ENCODE measurements at regions not wholly inside any gene's neighbourhood (a gene's known extent, or its start where the extent isn't known, plus 50 kb on each side); places are given as distances from the start of the nearest gene placed in this dataset.
A peak's percentile ranks its signal among the peaks of the same experiment; 100 is the strongest.

DNA sequence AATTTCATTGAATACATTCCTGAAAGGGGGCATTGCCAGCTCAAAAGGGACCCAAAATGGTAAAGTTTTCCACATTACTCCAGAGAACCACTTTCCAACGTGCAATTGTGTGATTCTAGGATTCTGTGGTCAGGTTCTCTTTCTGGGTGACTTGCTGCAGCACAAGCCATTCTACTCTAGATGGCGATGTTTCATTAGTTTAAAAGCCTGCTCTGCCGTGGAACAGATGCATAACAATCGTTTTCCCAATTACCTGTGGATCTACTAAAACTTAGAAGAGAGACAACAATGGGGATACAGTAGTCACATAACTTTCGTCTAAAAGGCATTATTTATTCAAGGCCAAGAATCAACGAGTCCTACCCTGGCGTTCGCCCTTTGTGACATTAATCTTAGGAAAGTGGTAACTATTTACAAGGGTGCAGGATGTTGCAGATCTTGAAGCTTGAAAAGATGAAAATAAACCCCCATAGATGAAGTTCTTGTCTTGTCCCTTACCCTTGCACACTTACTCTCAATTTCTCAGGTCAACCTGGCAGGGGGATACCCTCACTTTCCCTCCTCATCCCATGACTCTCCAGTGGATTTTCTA is 400.9 kb downstream of the SNAPC1 start:
- peak in 1 of 2 donors; percentile 50 for DNase-seq

DNA sequence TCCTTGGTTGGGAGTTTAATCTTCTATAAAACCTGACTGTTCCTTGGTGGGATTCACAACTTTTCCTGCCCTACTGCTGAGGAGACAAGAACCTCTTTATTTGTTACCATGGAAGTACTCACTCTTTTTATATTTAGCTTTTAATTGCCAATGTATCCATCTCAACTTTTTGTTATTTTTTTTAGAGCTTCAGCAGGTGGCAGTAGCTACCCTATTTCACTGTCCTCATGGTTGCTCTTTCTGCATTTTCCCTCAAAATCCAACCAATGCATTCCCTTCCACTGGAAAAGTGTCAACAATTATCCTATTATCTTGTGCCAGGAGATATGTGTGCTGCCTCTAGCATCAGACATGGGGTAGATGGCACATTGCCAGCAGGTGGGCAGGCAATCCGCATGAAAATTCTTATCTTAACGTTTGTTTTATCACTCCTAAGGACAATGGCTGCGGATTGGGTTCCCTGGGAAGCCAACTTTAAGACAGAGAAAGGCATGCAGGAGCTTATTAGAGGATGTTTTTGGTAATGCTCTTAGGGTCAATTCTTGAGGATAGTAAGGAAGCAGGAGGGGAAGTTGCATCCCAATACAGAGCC is 406.4 kb downstream of the SNAPC1 start:
- DNase-seq = no peak

DNA sequence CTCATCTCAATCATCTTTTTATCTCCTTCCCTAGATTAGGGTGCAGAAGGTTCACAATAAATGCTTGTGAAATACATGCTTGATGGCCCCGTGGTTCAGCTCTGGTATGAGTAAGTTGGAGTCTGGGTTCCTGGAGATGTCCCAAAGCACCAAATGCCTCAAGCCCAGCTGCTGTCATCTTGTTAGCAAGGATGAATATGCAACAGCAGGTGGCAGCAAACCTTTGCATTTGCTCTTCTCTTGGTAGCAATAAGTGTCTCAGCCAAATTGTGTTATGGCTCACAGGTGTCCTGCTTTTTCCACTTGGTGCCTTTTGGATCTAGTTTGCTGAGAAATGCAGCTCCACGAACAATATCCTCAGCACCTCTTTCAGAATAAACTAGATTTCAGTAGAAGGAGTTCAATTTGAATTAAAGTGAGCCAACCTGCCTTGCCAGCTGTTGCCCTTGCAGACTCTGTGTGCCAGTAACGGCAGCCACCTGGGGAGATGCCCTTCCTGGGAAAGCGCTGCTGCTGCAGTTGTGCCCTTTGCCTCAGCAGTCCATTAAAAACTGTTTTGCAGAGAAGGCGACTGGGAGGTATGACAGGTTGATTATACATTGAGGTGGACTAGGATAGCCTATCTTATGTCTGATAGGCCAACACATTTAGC is 417.3 kb downstream of the SNAPC1 start:
- DNase-seq = peak in 1 of 2 donors; percentile 65

DNA sequence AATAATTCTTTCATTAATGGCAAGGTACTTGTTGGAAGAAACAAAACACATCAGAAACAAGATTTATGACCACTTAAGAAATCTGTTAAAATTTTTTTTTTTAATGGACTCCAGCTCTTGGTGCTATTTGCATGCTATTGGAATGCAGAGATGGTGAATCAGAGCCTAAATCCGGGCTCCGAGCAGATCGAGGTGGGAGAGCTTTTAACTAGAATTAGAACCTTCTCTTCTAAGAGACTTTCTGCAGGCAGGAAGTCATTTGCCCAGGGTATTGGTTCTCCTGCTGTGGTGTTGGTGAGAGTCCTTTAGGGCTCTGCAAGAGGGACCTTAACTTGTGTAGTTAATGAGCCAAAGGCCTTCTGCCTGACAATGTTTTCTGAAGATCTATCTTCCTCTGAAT is 419.4 kb downstream of the SNAPC1 start:
- DNase-seq = no peak

DNA sequence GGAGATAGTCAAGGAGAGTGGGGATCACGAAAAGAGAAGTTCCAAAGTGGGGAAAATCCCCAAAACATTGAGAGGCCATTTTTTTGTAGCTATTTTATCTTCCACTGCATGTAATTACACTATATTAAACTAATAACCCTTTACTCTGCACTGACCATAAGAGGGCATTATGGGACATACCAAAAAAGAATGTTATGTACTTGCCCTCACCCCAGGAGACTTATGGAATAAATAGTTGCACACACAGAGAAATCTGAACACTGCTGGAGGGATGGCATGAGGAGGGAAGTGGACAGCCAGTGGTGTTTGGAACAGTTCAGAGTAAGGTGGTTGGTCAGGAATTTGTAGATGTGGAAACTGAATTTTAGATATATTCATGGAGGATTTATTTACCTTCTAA is 422.9 kb downstream of the SNAPC1 start:
- DNase-seq = no peak

DNA sequence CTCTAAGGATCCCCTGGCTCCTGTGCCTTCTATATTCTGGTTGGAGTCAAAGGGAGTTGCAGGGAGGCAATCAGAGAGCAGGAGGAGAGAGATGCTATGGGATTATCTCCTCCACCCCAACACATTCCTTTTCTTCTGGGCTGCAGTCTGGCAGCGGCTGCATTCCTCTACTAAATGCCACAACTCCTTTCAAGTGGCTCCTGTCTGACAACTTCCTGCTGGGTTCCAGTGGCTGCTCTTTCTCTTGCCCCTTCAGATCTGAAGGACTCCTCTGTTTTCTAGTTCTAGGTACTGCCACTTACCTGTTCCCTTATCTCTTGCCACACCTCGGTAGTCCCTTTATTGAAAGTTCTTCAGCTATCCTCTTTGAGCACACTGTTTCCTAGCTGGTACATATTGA is 425.0 kb downstream of the SNAPC1 start:
- DNase-seq = no peak

DNA sequence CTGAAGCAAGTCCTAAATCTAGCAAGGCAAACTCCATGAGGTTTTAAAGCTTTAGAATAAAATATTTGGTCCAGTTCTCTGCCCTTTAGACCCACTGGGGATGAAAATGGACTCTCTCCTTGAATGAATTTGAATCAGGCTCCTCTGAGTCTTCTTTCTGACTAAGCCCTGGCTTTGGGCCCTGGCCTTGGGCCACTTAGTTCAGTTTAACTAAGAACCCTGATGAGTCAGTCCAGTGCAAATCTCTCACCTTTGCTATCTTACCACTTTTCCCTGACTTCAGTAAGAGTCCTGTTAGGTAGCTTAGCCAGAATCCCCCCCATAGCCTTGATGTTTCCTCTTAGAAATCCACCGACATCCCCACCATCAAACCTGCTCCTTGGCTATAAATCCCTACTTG is 427.5 kb downstream of the SNAPC1 start:
- no peak for DNase-seq

DNA sequence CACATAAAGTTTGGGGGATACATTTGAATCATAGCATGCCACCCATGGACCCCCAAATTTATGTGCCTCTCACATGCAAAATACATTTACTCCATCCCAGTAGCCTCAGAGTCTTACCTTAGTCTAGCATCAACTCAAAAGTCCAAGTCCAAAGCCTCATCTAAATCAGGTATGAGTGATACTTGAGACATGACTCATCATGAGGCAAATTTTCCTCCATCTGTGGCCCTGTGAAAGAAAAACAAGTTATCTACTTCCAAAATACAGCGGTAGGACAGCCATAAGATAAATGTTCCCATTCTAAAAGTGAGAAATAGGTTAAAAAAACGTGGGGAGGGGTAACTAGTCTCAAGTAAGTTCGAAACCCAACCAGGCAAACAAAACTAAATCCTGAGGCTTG is 444.2 kb downstream of the SNAPC1 start:
- DNase-seq = no peak

DNA sequence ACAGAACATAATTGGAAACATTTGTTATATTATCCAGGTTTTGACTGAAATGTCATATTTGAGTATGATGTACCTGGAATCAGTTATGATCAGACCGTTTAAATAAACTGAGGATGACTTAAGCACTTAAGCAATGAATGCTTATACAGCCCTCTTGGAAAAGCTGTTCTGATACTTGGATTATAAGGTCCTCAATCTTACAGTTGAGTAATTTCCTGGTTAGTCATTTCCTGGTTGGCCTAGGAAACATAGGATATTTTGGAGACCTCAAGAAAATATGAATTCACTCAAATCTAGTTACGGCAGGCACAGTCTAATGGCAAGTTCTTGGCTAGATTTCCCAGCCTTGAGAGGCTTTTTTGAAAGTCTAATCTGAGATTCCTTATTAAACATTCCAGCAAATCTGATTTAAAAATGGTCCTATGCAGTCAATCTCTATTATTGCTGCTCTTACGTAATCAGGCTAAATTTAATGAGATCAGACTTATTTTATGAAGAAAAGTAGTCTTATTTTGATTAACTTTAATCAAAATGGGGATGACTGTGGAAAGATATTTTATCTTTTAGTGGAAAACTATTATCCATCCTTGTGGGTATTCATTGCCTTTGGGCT is 447.2 kb downstream of the SNAPC1 start:
- no peak for DNase-seq

DNA sequence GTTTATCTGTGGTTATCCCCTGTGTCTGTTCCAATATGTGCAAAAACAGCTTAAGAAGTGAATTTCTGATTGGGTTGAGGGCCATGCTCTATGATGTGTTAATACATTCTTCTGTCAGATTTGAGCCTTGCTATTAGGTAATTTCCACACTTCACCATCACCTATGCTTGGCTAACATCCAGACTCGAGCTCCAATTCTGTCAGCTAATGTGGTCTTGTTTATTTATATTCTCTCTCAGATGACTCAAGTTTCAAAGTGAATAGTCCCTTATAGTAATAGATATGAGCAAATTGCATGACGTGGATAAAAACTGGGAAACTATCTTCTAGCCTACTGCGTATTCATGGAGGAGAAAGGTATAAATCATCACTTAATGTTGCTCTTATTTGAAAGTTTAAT is 451.3 kb downstream of the SNAPC1 start:
- DNase-seq = no peak

DNA sequence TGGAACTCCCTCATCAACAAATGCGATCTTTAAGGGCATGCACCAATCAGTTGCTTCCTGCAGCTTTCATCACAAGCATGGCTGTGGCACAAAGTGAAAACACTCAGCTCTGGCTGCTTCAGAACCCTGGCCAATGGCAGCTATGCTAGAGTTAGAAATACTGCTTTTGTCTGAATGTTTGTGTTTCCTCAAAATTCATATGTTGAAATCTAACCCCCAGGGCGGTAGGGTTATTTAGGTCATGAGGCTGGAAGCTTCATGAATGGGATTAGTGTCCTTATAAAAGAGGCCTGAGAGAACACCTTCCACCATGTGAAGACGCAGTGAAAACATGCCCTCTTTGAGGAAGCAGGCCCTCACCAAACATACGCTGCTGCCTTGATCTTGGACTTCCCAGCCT is 453.9 kb downstream of the SNAPC1 start:
- no peak for DNase-seq

DNA sequence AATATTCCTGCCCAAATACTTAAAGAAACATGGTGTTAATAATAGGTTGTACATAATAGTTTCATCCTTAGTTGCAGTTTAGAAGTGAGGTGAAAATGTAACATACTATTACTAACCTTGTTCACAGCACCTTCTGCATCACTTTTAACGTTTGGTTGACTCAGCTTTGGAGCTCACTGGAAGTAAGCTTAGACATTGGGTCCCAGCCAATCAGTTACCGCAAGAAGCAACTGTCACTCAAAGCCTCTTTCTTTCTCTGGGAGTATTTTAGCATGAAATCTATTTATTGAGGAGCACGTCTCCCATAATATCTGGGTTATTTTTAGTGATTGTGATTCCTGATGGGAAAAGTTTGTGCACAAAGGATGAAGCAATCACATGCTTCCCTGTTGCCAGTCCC is 472.6 kb downstream of the SNAPC1 start:
- no peak for DNase-seq

DNA sequence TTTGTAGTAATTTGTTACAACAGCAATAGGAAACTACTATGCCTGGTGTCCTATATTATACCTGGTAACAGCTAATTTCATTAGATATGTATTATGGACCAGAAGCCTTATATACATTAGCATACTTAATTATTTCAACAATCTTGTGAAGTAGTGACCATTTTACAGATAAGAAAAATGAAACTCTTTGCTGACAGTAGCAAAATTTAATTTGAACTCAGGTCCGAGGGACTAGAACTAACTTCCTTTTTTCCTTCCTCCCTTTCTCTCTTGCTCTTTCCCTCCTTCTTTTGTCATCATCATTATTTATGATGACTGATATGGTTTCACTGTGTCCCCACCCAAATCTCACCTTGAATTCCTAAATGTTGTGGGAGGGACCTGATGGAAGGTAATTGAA is 482.0 kb downstream of the SNAPC1 start:
- DNase-seq = no peak

DNA sequence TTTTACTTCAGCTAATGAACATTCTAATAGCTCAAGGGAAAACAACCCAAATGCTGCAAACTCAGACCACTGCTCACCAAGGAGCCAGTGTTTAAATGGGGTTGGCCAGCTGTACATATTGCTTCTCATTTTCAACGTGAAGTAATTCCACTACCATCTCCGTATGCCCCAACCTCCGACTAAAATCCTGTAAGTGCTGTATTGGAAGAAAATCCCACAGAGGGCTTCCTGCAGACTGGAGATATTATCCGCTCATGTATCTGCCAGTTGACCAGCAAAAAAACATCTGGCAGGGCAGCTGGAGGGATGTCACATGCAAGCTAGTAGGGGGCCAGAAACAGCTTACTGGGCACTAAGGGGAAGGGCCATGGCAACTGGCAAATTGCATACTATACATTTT is 485.0 kb downstream of the SNAPC1 start:
- no peak for DNase-seq

DNA sequence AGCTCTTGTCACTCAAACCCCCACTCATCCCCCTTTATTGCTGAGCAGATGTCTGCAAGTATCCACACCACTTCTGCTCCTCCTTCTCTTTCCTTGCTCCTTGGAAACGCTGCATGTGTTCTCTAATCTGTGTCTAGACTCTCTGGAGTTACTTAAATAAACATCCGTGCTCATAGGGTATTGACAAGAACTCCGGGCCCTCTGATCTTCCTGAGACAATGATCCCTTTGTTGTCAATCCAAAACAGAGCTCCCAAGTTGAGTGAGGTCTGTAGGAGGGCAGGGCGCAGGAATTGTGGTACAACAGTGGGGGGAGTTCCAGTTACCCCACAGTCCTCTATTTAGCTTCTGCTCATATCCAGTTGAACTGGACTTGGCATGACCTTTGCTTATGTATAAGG is 489.0 kb downstream of the SNAPC1 start:
- no peak for DNase-seq

DNA sequence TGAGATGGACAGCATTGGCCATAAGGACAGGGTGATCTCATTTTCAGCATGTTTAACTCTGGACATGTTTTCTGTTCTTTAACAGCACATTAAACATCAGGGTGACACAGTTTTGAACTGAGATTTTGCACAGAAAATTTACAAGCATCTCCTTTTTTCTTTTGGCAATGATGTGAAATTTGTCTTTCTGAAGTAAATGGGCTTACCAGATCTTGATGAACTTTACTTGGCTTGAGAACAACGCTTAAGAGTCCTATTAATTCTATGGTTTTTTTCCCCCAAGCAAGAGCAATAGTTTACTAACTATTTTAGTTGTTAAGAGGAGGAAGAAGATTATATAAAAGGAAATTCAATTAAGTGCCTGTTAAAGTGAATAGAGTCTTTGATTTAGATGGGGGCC is 491.0 kb downstream of the SNAPC1 start:
- DNase-seq = no peak

DNA sequence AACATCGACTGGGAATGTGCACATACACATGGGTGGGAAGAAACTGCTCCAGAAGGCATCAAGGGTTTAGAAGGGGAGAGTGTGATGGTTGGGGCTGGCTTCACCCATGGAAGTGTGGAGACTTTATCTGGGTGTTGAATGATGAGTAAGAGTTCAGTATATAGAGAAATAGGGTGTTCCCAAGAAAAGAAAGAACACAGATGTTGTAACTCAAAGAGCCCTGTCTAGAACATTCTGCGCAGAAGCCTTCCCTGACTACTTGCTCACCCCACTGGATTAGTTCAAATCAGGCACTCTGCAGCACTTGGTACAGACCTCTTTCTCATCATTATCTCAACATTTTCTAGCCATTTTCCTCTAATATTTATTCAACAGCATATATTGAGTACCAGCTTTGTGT is 491.7 kb downstream of the SNAPC1 start:
- no peak for DNase-seq

DNA sequence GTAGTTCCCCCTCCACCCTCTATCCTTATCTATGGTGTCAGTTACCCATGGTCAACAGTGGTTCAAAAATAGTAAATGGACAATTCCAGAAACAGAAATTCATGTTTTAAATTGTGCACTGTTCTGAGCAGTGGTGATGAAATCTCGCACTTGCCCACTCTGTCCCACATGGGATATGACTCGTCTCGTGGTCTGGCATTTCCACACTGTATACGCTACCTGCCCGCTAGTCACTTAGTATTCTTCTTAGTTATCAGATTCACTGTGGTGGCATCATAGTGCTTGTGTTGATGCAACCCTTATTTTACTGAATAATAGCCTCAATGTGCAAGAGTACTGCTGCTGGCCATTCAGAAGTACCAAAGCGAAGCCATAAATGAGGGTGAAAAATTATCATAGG is 507.0 kb downstream of the SNAPC1 start:
- DNase-seq = no peak

DNA sequence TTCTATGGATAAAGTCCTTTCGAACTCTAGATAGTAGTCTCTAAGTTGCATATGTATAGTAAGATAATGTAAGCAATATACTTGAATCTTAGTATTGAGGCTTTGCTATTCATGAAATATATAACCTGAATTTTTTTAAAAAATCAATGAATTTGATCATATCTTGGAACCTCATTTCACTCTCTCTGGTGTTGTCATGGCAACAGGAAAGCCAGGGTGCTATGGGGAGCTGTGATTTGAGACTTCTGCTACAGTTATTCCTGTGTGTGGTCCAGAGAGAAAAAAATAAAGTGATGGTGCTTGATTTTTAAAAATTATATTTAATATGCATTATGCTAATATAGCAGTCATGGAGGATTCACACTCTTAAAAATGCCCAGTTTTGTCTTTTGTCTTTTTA is 508.0 kb downstream of the SNAPC1 start:
- DNase-seq = no peak

DNA sequence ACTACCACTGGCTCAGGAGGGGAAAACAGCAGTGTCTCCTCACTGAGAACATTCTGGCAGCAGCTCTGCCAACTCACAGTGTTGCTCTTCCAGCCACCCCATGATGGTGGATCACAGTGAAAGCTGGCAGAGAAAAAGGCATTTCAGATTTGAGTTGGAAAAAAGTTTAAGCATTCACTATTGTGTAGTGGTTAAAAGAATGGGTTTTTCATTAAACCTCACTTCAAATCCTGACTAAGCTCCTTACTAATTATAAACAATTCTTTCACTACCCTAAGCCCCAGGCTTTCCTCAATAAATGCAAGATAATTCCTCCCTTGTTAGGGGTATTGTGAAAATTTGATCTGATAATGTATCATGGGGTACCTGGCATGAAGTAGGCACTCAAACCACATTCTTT is 518.1 kb downstream of the SNAPC1 start:
- no peak for DNase-seq

DNA sequence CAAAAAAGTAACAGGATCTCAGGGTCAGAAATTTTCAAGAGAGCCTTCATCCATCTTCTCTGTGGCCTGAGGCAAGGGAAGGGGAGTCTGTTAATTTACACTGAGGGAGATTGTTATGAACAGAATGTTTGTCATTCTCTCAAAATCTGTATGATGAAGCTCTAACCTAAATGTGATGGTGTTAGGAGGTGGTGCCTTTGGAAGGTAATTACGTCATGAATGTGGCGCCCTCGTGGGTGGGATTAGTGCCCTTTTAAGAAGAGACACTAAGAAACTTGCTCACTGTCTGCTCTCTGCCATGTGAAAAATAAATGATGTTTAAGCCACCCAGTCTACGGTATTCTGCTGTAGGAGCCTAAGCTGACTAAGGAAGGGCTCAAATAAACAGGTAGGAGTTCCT is 521.6 kb downstream of the SNAPC1 start:
- no peak for DNase-seq

DNA sequence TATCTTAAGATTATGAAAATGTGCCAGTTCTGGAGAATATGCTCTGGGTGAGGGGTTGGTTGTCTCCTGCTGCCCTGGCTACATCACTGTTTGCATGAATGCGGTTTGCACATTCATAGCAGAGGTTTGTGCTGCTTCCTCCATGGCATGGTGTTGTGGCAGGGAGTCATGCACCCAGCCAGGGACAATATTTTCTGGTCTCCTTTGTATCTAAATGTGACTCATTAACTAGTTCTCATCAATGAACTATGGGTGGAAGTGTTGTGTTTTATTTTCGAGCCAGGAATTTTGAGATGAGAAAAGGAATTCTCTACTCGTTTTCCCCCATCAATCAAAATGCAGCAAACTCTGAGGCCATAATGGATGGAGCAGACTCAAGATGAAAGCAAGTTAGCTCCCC is 527.3 kb downstream of the SNAPC1 start:
- no peak for DNase-seq

DNA sequence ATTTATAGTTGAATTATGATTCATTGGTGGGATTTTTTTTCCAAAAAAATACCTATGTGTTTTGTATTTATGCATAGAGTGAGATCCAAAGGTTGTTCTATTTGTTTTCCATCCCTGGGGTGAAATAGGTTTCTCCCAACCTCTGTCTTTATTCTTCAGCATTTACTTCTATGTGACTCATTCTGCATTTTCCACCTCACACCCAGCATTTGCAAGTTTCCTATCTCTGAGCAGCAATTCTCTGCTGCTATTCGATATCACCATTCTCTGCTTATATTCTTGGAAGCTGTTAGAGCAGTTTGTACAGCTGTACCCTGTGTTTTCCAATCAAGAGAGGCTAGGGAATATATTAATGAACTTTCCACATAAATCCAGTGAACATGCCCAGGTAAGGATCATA is 538.9 kb downstream of the SNAPC1 start:
- DNase-seq = no peak

DNA sequence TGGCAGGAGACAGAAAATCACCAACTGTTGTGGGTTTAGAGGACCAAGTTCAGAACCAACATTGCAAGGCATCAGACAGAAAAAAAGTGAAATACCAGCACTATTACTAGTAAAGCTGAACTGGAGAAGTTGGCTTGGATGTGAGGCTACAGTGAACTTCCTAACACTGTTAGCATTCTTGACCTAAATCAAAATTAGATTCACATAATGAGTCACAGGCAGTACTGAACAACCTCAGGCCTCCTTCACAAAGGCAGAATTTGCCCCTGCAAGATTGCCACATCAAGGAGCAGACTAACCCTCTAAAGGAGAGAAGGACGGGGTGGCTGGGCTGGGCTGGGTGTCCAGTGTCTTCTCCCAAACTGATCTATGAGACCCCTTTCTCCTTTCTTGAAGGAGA is 539.7 kb downstream of the SNAPC1 start:
- no peak for DNase-seq
